GM12878 (cell line): ENCODE measurements at regions not wholly inside any gene's neighbourhood (a gene's known extent, or its start where the extent isn't known, plus 50 kb on each side); places are given as distances from the start of the nearest gene placed in this dataset.

Source experiments
- ATAC-seq: fragments of 200-7000 bp; cut with Tn5 transposase; 3 replicates; pipeline ENCODE4 v1.9.1; 2020; ENCODE audit warnings: mild to moderate bottlenecking, moderate library complexity
- BruUV-seq: library from RNA; stranded (reverse); fragments of 400-500 nt; replicated peaks from 2 replicates; lab custom pipeline; 2021; lab: Mats Ljungman, UMichigan
- CTCF ChIA-PET: fragments of 300-600 bp; sonication (Branson Sonifier 250); formaldehyde crosslinking; extraction: SDS; loops from one replicate; lab custom pipeline; 2021; ENCODE audit warnings: inconsistent platforms; lab: Yijun Ruan, JAX
- POLR2A ChIA-PET: fragments of 350-600 bp; formaldehyde crosslinking; extraction: SDS; loops from one replicate; lab custom pipeline; 2021; ENCODE audit warnings: inconsistent platforms; lab: Charles Lee
- RAD21 ChIA-PET: fragments of 300-600 bp; sonication (Branson Sonifier 250); formaldehyde crosslinking; loops from one replicate; lab custom pipeline; 2023; ENCODE audit warnings: antibody characterized with exemption; ENCODE audit not compliant: unreplicated experiment; lab: Charles Lee
- SMC1A ChIA-PET: fragments of 300-600 bp; sonication (Branson Sonifier 250); formaldehyde crosslinking; loops from one replicate; lab custom pipeline; 2023; ENCODE audit not compliant: unreplicated experiment, uncharacterized antibody; lab: Charles Lee
- DNase-seq: peaks from one replicate; pipeline ENCODE4 v3.0.0-alpha.2; 2011; ENCODE audit warnings: low read depth, low spot score
- FAIRE-seq: peaks from 3 replicates; lab custom pipeline; 2011; peaks lifted over from hg19 to GRCh38; lab: Jason Lieb, UNC
- H2AFZ ChIP-seq: 2 replicates; pipeline ENCODE4 v1.6.0; 2011; ENCODE audit warnings: low read depth, low read length, control low read depth; ENCODE audit not compliant: control insufficient read depth
- H3K27ac ChIP-seq: 2 replicates; pipeline ENCODE4 v1.5.1; 2011; ENCODE audit warnings: control low read depth; ENCODE audit not compliant: control insufficient read depth, insufficient read depth
- H3K27me3 ChIP-seq, 2 experiments: replicated peaks in 1 of 2; 2 replicates each; pipeline versions ENCODE4 v1.6.0 to v1.6.1; 2011; ENCODE audit warnings: low read length in 1 of 2; ENCODE audit not compliant: control insufficient read depth in 2 of 2, insufficient read depth in 2 of 2
- H3K36me3 ChIP-seq, 2 experiments: 2 replicates each; pipeline ENCODE4 v1.5.1; 2011; ENCODE audit warnings: low read length in 1 of 2; ENCODE audit not compliant: control insufficient read depth in 2 of 2, insufficient read depth in 2 of 2
- H3K4me1 ChIP-seq: 2 replicates; pipeline ENCODE4 v1.6.1; 2011; ENCODE audit warnings: mild to moderate bottlenecking, low read length, moderate library complexity, mixed read lengths; ENCODE audit not compliant: control insufficient read depth, insufficient read depth
- H3K4me2 ChIP-seq: 2 replicates; pipeline ENCODE4 v1.6.0; 2011; ENCODE audit warnings: control low read depth; ENCODE audit not compliant: control insufficient read depth, insufficient read depth
- H3K4me3 ChIP-seq: fragments of 200-600 bp; sonication (generic); 2 replicates; pipeline ENCODE4 v1.5.1; 2016
- H3K79me2 ChIP-seq: 2 replicates; pipeline ENCODE4 v1.6.0; 2011; ENCODE audit warnings: low read length; ENCODE audit not compliant: control insufficient read depth, insufficient read depth
- H3K9ac ChIP-seq: 2 replicates; pipeline ENCODE4 v1.8.0; 2011; ENCODE audit warnings: low read length, control low read depth, mixed read lengths; ENCODE audit not compliant: control insufficient read depth, insufficient read depth
- H3K9me3 ChIP-seq: replicated peaks from 3 replicates; pipeline ENCODE4 v1.5.1; 2011; ENCODE audit warnings: mild to moderate bottlenecking, low read length; ENCODE audit not compliant: control insufficient read depth, insufficient read depth
- H4K20me1 ChIP-seq: 2 replicates; pipeline ENCODE4 v1.6.0; 2011; ENCODE audit not compliant: control insufficient read depth, insufficient read depth
- BRCA1 ChIP-seq: IDR thresholded peaks from 2 replicates; pipeline ENCODE4 v1.6.1; 2011; ENCODE audit warnings: low read depth, low read length, improper control_type of control experiment
- CBFB ChIP-seq: IDR thresholded peaks from 2 replicates; pipeline ENCODE4 v1.6.1; 2016; ENCODE audit warnings: antibody characterized with exemption, low read depth
- CREB1 ChIP-seq: IDR thresholded peaks from 2 replicates; pipeline ENCODE4 v1.6.1; 2012; ENCODE audit warnings: low read depth, mild to moderate bottlenecking, inconsistent platforms
- EED ChIP-seq: sonication (generic); IDR thresholded peaks from 2 replicates; pipeline ENCODE4 v1.6.1; 2016; ENCODE audit warnings: antibody characterized with exemption, low read depth
- EGR1 ChIP-seq, 2 experiments: IDR thresholded peaks; 1 replicate in 1 of 2; 2 replicates in 1 of 2; pipeline ENCODE4 v1.6.1; 2011 to 2012; ENCODE audit warnings: low read depth in 2 of 2, low read length in 2 of 2, borderline replicate concordance in 1 of 2, mild to moderate bottlenecking in 1 of 2, moderate library complexity in 1 of 2
- HCFC1 ChIP-seq: fragments of 150-350 bp; IDR thresholded peaks from 2 replicates; pipeline ENCODE4 v1.6.1; 2014; ENCODE audit warnings: low read length
- NKRF ChIP-seq: fragments of 450-650 bp; conservative IDR thresholded peaks from 2 replicates; pipeline ENCODE4 v1.6.1; 2017; ENCODE audit warnings: mild to moderate bottlenecking, moderate library complexity
- TAF1 ChIP-seq: IDR thresholded peaks from 2 replicates; pipeline ENCODE4 v1.6.1; 2011; ENCODE audit warnings: mild to moderate bottlenecking, low read depth, low read length, borderline replicate concordance
- TCF7 ChIP-seq: IDR thresholded peaks from 2 replicates; pipeline ENCODE4 v1.6.1; 2014; ENCODE audit warnings: antibody characterized with exemption, borderline replicate concordance
- WGBS: methylation state at CpG from one replicate; pipeline ENCODE4 v1.1.6; 2016; ENCODE audit warnings: low lambda C conversion rate; ENCODE audit not compliant: insufficient replicate concordance, insufficient coverage; ENCODE audit errors: missing lambda C conversion rate; 5-methylcytosine and 5-hydroxymethylcytosine counted together
- in situ Hi-C: fragments of 300-500 bp; cut with MboI; formaldehyde crosslinking; loops from 9 replicates; pipeline ENCODE4 v1.14.3; 2018; ENCODE audit warnings: mixed read lengths
- intact Hi-C: fragments of 100-400 bp; cut with micrococcal nuclease; formaldehyde crosslinking; loops from one replicate; pipeline ENCODE4 v1.14.2; 2022; ENCODE audit not compliant: unreplicated experiment
- TF ChIP-seq, protein P1 (sequence below): fragments of 450-650 bp; IDR thresholded peaks from 2 replicates; pipeline ENCODE4 v1.6.1; 2017; ENCODE audit warnings: mild to moderate bottlenecking, low read depth, inconsistent platforms; ENCODE audit not compliant: poor library complexity, severe bottlenecking

- no peak for TF ChIP-seq TAF1
- POLR2A ChIA-PET, result no interaction called here
- RAD21 ChIA-PET, result no interaction called here
These were observed 217.9 kb downstream of the RFC3 start for GRCh38 chr13:34035676-34036325.

GRCh38 chr13:34037636-34038540 is 219.9 kb downstream of the RFC3 start:
- Histone ChIP-seq H3K79me2 (no peaks in the 10 kb centered on the region), H4K20me1 (no peaks in the 10 kb centered on the region), H3K4me2 (peak overlapping the region; percentile 47; the same call in 1 of the 2 replicates), H3K27ac (peak overlapping the region; percentile 33), H3K4me3 (0 out of 2 replicates have a peak overlapping the region, but pooled peaks have one; percentile 14), H3K9me3 (no peaks in the 10 kb centered on the region; the same call in 2 of the 3 replicates), H2AFZ (peak overlapping the region; percentile 54), H3K4me1 (peaks cover 10% of the 10 kb centered on the region), H3K27me3 (no peaks in the 10 kb centered on the region), H3K9ac (no peak overlapping the region), H3K36me3 (no peaks in the 10 kb centered on the region)
- intact Hi-C loops (no loop called here), in situ Hi-C loops (no loop called here)
- SMC1A ChIA-PET, result interaction anchor here (0.5 to 1.8 kb wide), 7 partner anchors 33 to 1361 kb away, joined by 3 to 6 read pairs (median 3); no protein-coding TSS in a partner anchor
- POLR2A ChIA-PET, result no interaction called here
- RAD21 ChIA-PET, result interaction anchor here (1.0 kb wide), 1 partner anchor 238 kb away, joined by 3 read pairs; no protein-coding TSS in a partner anchor
- no TSS peak for BruUV-seq
- ATAC-seq (peak; percentile 72), DNase-seq (peak; percentile 16), FAIRE-seq (no peak)
- WGBS, result 29% methylated on average over 7 of the region's 7 CpGs
- CTCF ChIA-PET, result interaction anchor here (0.7 to 1.2 kb wide), 3 partner anchors 24 to 239 kb away, joined by 3 to 6 read pairs (median 4); no protein-coding TSS in a partner anchor
- TF ChIP-seq, protein P1, sequence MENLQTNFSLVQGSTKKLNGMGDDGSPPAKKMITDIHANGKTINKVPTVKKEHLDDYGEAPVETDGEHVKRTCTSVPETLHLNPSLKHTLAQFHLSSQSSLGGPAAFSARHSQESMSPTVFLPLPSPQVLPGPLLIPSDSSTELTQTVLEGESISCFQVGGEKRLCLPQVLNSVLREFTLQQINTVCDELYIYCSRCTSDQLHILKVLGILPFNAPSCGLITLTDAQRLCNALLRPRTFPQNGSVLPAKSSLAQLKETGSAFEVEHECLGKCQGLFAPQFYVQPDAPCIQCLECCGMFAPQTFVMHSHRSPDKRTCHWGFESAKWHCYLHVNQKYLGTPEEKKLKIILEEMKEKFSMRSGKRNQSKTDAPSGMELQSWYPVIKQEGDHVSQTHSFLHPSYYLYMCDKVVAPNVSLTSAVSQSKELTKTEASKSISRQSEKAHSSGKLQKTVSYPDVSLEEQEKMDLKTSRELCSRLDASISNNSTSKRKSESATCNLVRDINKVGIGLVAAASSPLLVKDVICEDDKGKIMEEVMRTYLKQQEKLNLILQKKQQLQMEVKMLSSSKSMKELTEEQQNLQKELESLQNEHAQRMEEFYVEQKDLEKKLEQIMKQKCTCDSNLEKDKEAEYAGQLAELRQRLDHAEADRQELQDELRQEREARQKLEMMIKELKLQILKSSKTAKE, result no peak
- TF ChIP-seq BRCA1 (no peak), EED (peak; percentile 38; the same call in 1 of the 2 replicates), NKRF (no peak), TCF7 (no peak), HCFC1 (no peak), CREB1 (peak; percentile 73), EGR1 (IDR thresholded peaks at IDR 0.05; ENCODE audit: borderline replicate concordance in 1 of 2, low read depth in 2 of 2, low read length in 2 of 2) (peak in 1 of 2 experiments; percentile 36; a peak in 1 of 3 replicates), CBFB (no peak)

More at GRCh38 chr13:34035676-34036325, 217.9 kb downstream of the RFC3 start:
- CTCF ChIA-PET, result interaction anchor here (1.3 kb wide), 1 partner anchor 42 kb away, joined by 3 read pairs; no protein-coding TSS in a partner anchor
- Histone ChIP-seq H3K27ac (no peak overlapping the region), H3K4me3 (no peak overlapping the region), H2AFZ (no peak overlapping the region), H3K4me2 (no peak overlapping the region), H3K27me3 (no peaks in the 10 kb centered on the region), H3K9ac (no peak overlapping the region), H3K79me2 (no peaks in the 10 kb centered on the region), H3K36me3 (no peaks in the 10 kb centered on the region), H3K9me3 (no peaks in the 10 kb centered on the region; the same call in 2 of the 3 replicates), H4K20me1 (no peaks in the 10 kb centered on the region), H3K4me1 (peaks cover 10% of the 10 kb centered on the region)
- SMC1A ChIA-PET, result interaction anchor here (0.6 to 1.6 kb wide), 6 partner anchors 20 to 853 kb away, joined by 3 to 4 read pairs (median 3); no protein-coding TSS in a partner anchor
- DNase-seq (no peak), FAIRE-seq (no peak), ATAC-seq (no peak)
- BruUV-seq, result no TSS peak
- intact Hi-C loops, result no loop called here
- in situ Hi-C loops, result no loop called here
- WGBS, result 68% methylated on average over 3 of the region's 3 CpGs
